Adrenal gland (tissue), 9 donors: ENCODE measurements at regions not wholly inside any gene's neighbourhood (a gene's known extent, or its start where the extent isn't known, plus 50 kb on each side); places are given as distances from the start of the nearest gene placed in this dataset.

ENCODE experiments used
- DNase-seq, 7 donors: peaks; one replicate each; pipeline ENCODE4 v3.0.0-alpha.2; 2019 to 2020
- H3K27ac ChIP-seq, 5 donors: fragments of 200-600 bp; sonication (generic) in 4 of 5; 1 replicate in 3 of 5; 2 replicates in 2 of 5; pipeline versions ENCODE4 v1.5.1 to v1.8.0; 2016 to 2020; ENCODE audit warnings: mild to moderate bottlenecking in 1 of 5
- H3K27me3 ChIP-seq: fragments of 200-600 bp; 2 replicates; pipeline ENCODE4 v1.8.0; 2021
- H3K36me3 ChIP-seq, 2 donors: fragments of 200-600 bp; replicated peaks in 1 of 2; 1 replicate in 1 of 2; 2 replicates in 1 of 2; pipeline versions ENCODE4 v1.5.1 to v1.8.0; 2018 to 2022
- H3K4me1 ChIP-seq, 2 donors: fragments of 200-600 bp; replicated peaks in 1 of 2; 1 replicate in 1 of 2; 2 replicates in 1 of 2; pipeline versions ENCODE4 v1.5.1 to v1.8.0; 2018 to 2021
- H3K4me3 ChIP-seq, 4 donors: fragments of 200-600 bp; sonication (generic) in 3 of 4; one replicate each; pipeline ENCODE4 v1.5.1; 2016 to 2018
- H3K9me3 ChIP-seq, 3 donors: fragments of 200-600 bp; sonication (generic) in 1 of 3; replicated peaks in 1 of 3; 1 replicate in 2 of 3; 2 replicates in 1 of 3; pipeline versions ENCODE4 v1.5.1 to v1.8.0; 2016 to 2021
- CTCF ChIP-seq, 6 experiments: fragments of 450-650 bp in 4 of 6; fragments of 200-600 bp in 2 of 6; sonication (generic) in 1 of 6; IDR thresholded peaks; 1 replicate in 5 of 6; 2 replicates in 1 of 6; pipeline versions ENCODE4 v1.5.1 to v1.8.0; 2016 to 2021; ENCODE audit warnings: antibody characterized with exemption in 6 of 6, mild to moderate bottlenecking in 2 of 6, moderate library complexity in 1 of 6
- POLR2A ChIP-seq, 2 donors: fragments of 450-650 bp; IDR thresholded peaks; one replicate each; pipeline ENCODE4 v1.6.1; 2017; ENCODE audit warnings: antibody characterized with exemption in 2 of 2, mild to moderate bottlenecking in 2 of 2, moderate library complexity in 1 of 2
- WGBS, 4 donors: extraction: QIAGEN DNeasy Blood & Tissue Kit in 2 of 4; methylation state at CpG; one replicate each; pipeline versions ENCODE4 v1.1.5 to v1.1.7; 2013 to 2017; 5-methylcytosine and 5-hydroxymethylcytosine counted together
- intact Hi-C, 2 donors: fragments of 100-400 bp; cut with DNase I; formaldehyde crosslinking; loops; one replicate each; pipeline versions ENCODE4 v1.14.1 to v1.15.0; 2022 to 2023
- donor health status: healthy with polysubstance abuse.
- donor health status: Bipolar disorder and iron deficiency.
- donor health status: DM: yes; HTN: yes; CAD: no.
- donor health status: DM: no; HTN: no; CAD: no.
- donor health status: DM: no; HTN: no; CAD: no.

GRCh38 chr6:14512246-14512645 is 394.7 kb downstream of the CD83 start:
- intact Hi-C loops: no loop called here
- Histone ChIP-seq H3K27ac (no peak overlapping the region), H3K27me3 (no peaks in the 10 kb centered on the region), H3K9me3 (no peaks in the 10 kb centered on the region), H3K36me3 (no peaks in the 10 kb centered on the region), H3K4me1 (no peaks in the 10 kb centered on the region), H3K4me3 (no peak overlapping the region)
- DNase-seq: no peak
- no peak for TF ChIP-seq CTCF (IDR thresholded peaks at IDR 0.05)
- TF ChIP-seq POLR2A (IDR thresholded peaks at IDR 0.05): no peak
- WGBS, 4 donors: 85 to 97% (median 93%) methylated on average over 3 of the region's 3 CpGs

GRCh38 chr6:14513496-14514393 is 396.2 kb downstream of the CD83 start:
- TF ChIP-seq POLR2A (IDR thresholded peaks at IDR 0.05): no peak
- TF ChIP-seq CTCF (IDR thresholded peaks at IDR 0.05): no peak
- intact Hi-C loops: no loop called here
- 69 to 82% (median 75%) methylated on average over 7 of the region's 7 CpGs for WGBS, 4 donors

GRCh38 chr6:14516956-14517355 is 399.4 kb downstream of the CD83 start:
- Histone ChIP-seq H3K4me1 (no peaks in the 10 kb centered on the region), H3K27me3 (no peaks in the 10 kb centered on the region), H3K27ac (no peak overlapping the region), H3K4me3 (no peak overlapping the region), H3K36me3 (no peaks in the 10 kb centered on the region), H3K9me3 (no peaks in the 10 kb centered on the region)
- no peak for DNase-seq
- intact Hi-C loops: no loop called here
- TF ChIP-seq POLR2A (IDR thresholded peaks at IDR 0.05) (no peak), CTCF (IDR thresholded peaks at IDR 0.05) (no peak)
- 61 to 74% (median 72%) methylated on average over 11 of the region's 11 CpGs for WGBS, 4 donors

More at GRCh38 chr6:14513496-14514393, 396.2 kb downstream of the CD83 start:
- Histone ChIP-seq H3K27me3 (no peaks in the 10 kb centered on the region), H3K4me1 (no peaks in the 10 kb centered on the region), H3K27ac (no peak overlapping the region), H3K36me3 (no peaks in the 10 kb centered on the region), H3K4me3 (no peak overlapping the region), H3K9me3 (no peaks in the 10 kb centered on the region)
- DNase-seq: no peak

GRCh38 chr6:14517516-14518105 is 400.0 kb downstream of the CD83 start:
- Histone ChIP-seq H3K27me3 (no peaks in the 10 kb centered on the region), H3K4me3 (no peak overlapping the region), H3K4me1 (no peaks in the 10 kb centered on the region), H3K9me3 (no peaks in the 10 kb centered on the region), H3K27ac (no peak overlapping the region), H3K36me3 (no peaks in the 10 kb centered on the region)
- WGBS, 4 donors: 76 to 85% (median 81%) methylated on average over 7 of the region's 7 CpGs
- TF ChIP-seq CTCF (IDR thresholded peaks at IDR 0.05) (no peak), POLR2A (IDR thresholded peaks at IDR 0.05) (no peak)
- no peak for DNase-seq
- intact Hi-C loops: no loop called here
